Endothelial cell (in vitro differentiated cells): ENCODE measurements at regions not wholly inside any gene's neighbourhood (a gene's known extent, or its start where the extent isn't known, plus 50 kb on each side); places are given as distances from the start of the nearest gene placed in this dataset.

Experiments used
- DNase-seq: peaks from one replicate; pipeline ENCODE4 v3.0.0; 2021; ENCODE audit warnings: low spot score
- H3K27ac Mint-ChIP-seq: one replicate; pipeline ENCODE4 v1.8.0; 2021; ENCODE audit warnings: mixed read lengths, inconsistent platforms; ENCODE audit not compliant: unreplicated experiment
- H3K27me3 Mint-ChIP-seq: one replicate; pipeline ENCODE4 v1.8.0; 2021; ENCODE audit warnings: mild to moderate bottlenecking, moderate library complexity, mixed read lengths, inconsistent platforms; ENCODE audit not compliant: unreplicated experiment
- H3K36me3 Mint-ChIP-seq: one replicate; pipeline ENCODE4 v1.8.0; 2021; ENCODE audit warnings: mild to moderate bottlenecking, low read depth, mixed read lengths, inconsistent platforms; ENCODE audit not compliant: unreplicated experiment
- H3K4me1 Mint-ChIP-seq: one replicate; pipeline ENCODE4 v1.8.0; 2021; ENCODE audit warnings: mild to moderate bottlenecking, mixed read lengths, inconsistent platforms; ENCODE audit not compliant: unreplicated experiment
- H3K4me3 Mint-ChIP-seq: one replicate; pipeline ENCODE4 v1.8.0; 2021; ENCODE audit warnings: mild to moderate bottlenecking, mixed read lengths, inconsistent platforms; ENCODE audit not compliant: unreplicated experiment
- H3K9me3 Mint-ChIP-seq: one replicate; pipeline ENCODE4 v1.8.0; 2021; ENCODE audit warnings: mixed read lengths, inconsistent platforms; ENCODE audit not compliant: unreplicated experiment
- CTCF ChIP-seq: fragments of 200-600 bp; sonication (generic); IDR thresholded peaks from one replicate; pipeline ENCODE4 v1.5.0; 2021; ENCODE audit warnings: antibody characterized with exemption; ENCODE audit not compliant: unreplicated experiment

GRCh38 chr14:84694161-84694560, 835.8 kb upstream of the FLRT2 start:
- DNase-seq = no peak
- Mint-ChIP-seq H3K27me3 (no peaks in the 10 kb centered on the region), H3K9me3 (no peaks in the 10 kb centered on the region), H3K27ac (no peak overlapping the region), H3K4me1 (no peaks in the 10 kb centered on the region), H3K4me3 (no peak overlapping the region), H3K36me3 (no peaks in the 10 kb centered on the region)
- TF ChIP-seq CTCF = no peak

- Mint-ChIP-seq H3K27me3 (no peaks in the 10 kb centered on the region), H3K4me1 (peaks cover 3% of the 10 kb centered on the region), H3K27ac (no peak overlapping the region), H3K36me3 (no peaks in the 10 kb centered on the region), H3K4me3 (no peak overlapping the region), H3K9me3 (no peaks in the 10 kb centered on the region)
- no peak for DNase-seq
- TF ChIP-seq CTCF = no peak
Measured at GRCh38 chr14:84704601-84705000, 825.3 kb upstream of the FLRT2 start.

- Mint-ChIP-seq H3K4me1 (peaks cover 3% of the 10 kb centered on the region), H3K9me3 (no peaks in the 10 kb centered on the region), H3K4me3 (no peak overlapping the region), H3K36me3 (no peaks in the 10 kb centered on the region), H3K27ac (no peak overlapping the region), H3K27me3 (no peaks in the 10 kb centered on the region)
- TF ChIP-seq CTCF = no peak
- no peak for DNase-seq
Measured at GRCh38 chr14:84707830-84708229, 822.1 kb upstream of the FLRT2 start.

GRCh38 chr14:84708865-84709264, 821.1 kb upstream of the FLRT2 start:
- TF ChIP-seq CTCF = no peak
- Mint-ChIP-seq H3K9me3 (no peaks in the 10 kb centered on the region), H3K27me3 (no peaks in the 10 kb centered on the region), H3K27ac (no peak overlapping the region), H3K4me1 (peaks cover 3% of the 10 kb centered on the region), H3K36me3 (no peaks in the 10 kb centered on the region), H3K4me3 (no peak overlapping the region)
- DNase-seq = no peak

GRCh38 chr14:84726471-84726870, 803.5 kb upstream of the FLRT2 start:
- Mint-ChIP-seq H3K27ac (no peak overlapping the region), H3K4me3 (no peak overlapping the region), H3K4me1 (no peaks in the 10 kb centered on the region), H3K27me3 (no peaks in the 10 kb centered on the region), H3K9me3 (no peaks in the 10 kb centered on the region), H3K36me3 (no peaks in the 10 kb centered on the region)
- no peak for DNase-seq
- TF ChIP-seq CTCF = no peak
